Neural cell (in vitro differentiated cells): ENCODE measurements at regions not wholly inside any gene's neighbourhood (a gene's known extent, or its start where the extent isn't known, plus 50 kb on each side); places are given as distances from the start of the nearest gene placed in this dataset.

Experiments used
- H2AFZ ChIP-seq: fragments of 200-600, 300-800 bp; sonication (generic), shearing (Covaris generic); 2 replicates; pipeline ENCODE4 v1.6.0; 2014; ENCODE audit warnings: low read depth, mild to moderate bottlenecking, antibody characterized with exemption, low read length, moderate library complexity
- H3F3A ChIP-seq: fragments of 200-600 bp; shearing (Covaris generic); 2 replicates; pipeline ENCODE4 v1.6.1; 2016; ENCODE audit warnings: mild to moderate bottlenecking, moderate library complexity, mixed read lengths, antibody characterized with exemption, low read length; ENCODE audit not compliant: insufficient read depth, poor library complexity, severe bottlenecking
- H3K27ac ChIP-seq: fragments of 200-600, 300-800 bp; sonication (generic), shearing (Covaris generic); 2 replicates; pipeline ENCODE4 v1.5.1; 2014; ENCODE audit warnings: mild to moderate bottlenecking, low read length, moderate library complexity
- H3K27me3 ChIP-seq: fragments of 300-800, 200-600 bp; sonication (generic), shearing (Covaris generic); 2 replicates; pipeline ENCODE4 v1.6.0; 2014; ENCODE audit warnings: mild to moderate bottlenecking, low read depth, low read length, moderate library complexity; ENCODE audit not compliant: insufficient read depth
- H3K36me3 ChIP-seq: fragments of 300-800, 200-600 bp; sonication (generic), shearing (Covaris generic); 2 replicates; pipeline ENCODE4 v1.5.1; 2014; ENCODE audit warnings: mild to moderate bottlenecking, antibody characterized with exemption, low read length, moderate library complexity; ENCODE audit not compliant: insufficient read depth
- H3K4me2 ChIP-seq: fragments of 300-800, 200-600 bp; sonication (generic), shearing (Covaris generic); 2 replicates; pipeline ENCODE4 v1.6.0; 2014; ENCODE audit warnings: mild to moderate bottlenecking, low read length
- H3K4me3 ChIP-seq: fragments of 300-800, 200-600 bp; sonication (generic), shearing (Covaris generic); 2 replicates; pipeline ENCODE4 v1.5.1; 2014; ENCODE audit warnings: mild to moderate bottlenecking, low read length, moderate library complexity
- H3K79me2 ChIP-seq: fragments of 200-600 bp; shearing (Covaris generic); replicated peaks from 2 replicates; pipeline ENCODE4 v1.6.0; 2014; ENCODE audit warnings: mild to moderate bottlenecking, low read length, moderate library complexity; ENCODE audit not compliant: insufficient read depth
- H3K9ac ChIP-seq: fragments of 300-800, 200-600 bp; sonication (generic), shearing (Covaris generic); 2 replicates; pipeline ENCODE4 v1.6.1; 2016; ENCODE audit warnings: mild to moderate bottlenecking, low read length, mixed read lengths
- H3K9me2 ChIP-seq: fragments of 200-600 bp; shearing (Covaris generic); 2 replicates; pipeline ENCODE4 v1.6.1; 2016; ENCODE audit warnings: mild to moderate bottlenecking, low read length, mixed read lengths; ENCODE audit not compliant: insufficient read depth
- H3K9me3 ChIP-seq: fragments of 200-600, 300-800 bp; sonication (generic), shearing (Covaris generic); 2 replicates; pipeline ENCODE4 v1.6.1; 2016; ENCODE audit warnings: mild to moderate bottlenecking, mixed run types, low read length, moderate library complexity, mixed read lengths
- H4K20me1 ChIP-seq: fragments of 200-600 bp; shearing (Covaris generic); 2 replicates; pipeline ENCODE4 v1.6.1; 2016; ENCODE audit warnings: mild to moderate bottlenecking, mixed run types; ENCODE audit not compliant: insufficient read depth
- EZH2 ChIP-seq: fragments of 200-600, 300-800 bp; shearing (Covaris generic), sonication (generic); IDR thresholded peaks from 2 replicates; pipeline ENCODE4 v1.6.1; 2014; ENCODE audit warnings: antibody characterized with exemption, low read length, borderline replicate concordance, mild to moderate bottlenecking; ENCODE audit not compliant: insufficient read depth, poor library complexity, severe bottlenecking
- POLR2AphosphoS5 ChIP-seq: IDR thresholded peaks from 2 replicates; pipeline ENCODE4 v1.6.1; 2012
- TF ChIP-seq, protein P1 (sequence below): fragments of 450-650 bp; IDR thresholded peaks from 2 replicates; pipeline ENCODE4 v1.5.1; 2014; ENCODE audit warnings: antibody characterized with exemption, mild to moderate bottlenecking, moderate library complexity; ENCODE audit not compliant: poor library complexity, severe bottlenecking
- TF ChIP-seq, protein P2 (sequence below): IDR thresholded peaks from 2 replicates; pipeline ENCODE4 v1.6.1; 2012; ENCODE audit warnings: borderline replicate concordance

DNA sequence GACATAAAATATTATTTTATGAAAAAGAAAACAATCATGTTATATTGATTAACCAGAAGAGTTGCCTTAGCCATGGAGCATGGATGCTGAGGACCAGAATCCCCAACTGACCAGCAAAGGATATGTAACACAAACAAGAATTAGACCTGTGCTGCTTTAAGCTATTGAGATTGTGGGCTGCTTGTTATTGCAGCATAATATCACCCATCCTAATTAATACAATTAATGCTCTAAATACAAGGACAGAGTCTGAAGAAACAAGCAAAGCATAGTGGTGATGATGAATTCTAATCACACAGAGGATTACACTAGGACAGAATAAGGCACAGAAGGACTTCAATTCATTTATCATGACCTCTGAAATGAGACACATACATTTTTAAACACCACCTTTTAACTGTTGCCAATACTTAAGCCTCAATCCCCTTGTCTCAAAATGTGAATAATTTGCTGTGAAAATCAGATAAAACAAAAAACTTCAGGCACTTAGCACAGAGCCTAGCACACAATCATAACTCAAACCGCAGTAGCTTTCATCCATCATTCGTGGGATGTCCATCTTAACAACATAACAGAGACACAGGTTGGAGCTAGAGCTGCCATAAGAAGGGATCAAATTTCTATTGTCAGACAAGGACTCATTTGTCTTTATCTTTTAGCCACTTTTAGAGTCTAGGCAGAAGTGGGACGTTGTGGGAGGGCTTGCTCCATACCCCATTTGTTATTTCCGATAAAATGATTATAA lies 449.6 kb upstream of the DCN start:
- no peaks in the 10 kb centered on the region for H3K27me3 ChIP-seq
- H3K27ac ChIP-seq = no peak overlapping the region
- no peak overlapping the region for H2AFZ ChIP-seq
- H3K79me2 ChIP-seq = no peaks in the 10 kb centered on the region
- H3K4me3 ChIP-seq = no peak overlapping the region
- H3F3A ChIP-seq = no peaks in the 10 kb centered on the region
- H3K9ac ChIP-seq = no peak overlapping the region
- no peaks in the 10 kb centered on the region for H3K9me2 ChIP-seq
- H3K9me3 ChIP-seq = no peaks in the 10 kb centered on the region
- TF ChIP-seq EZH2 (no peak), POLR2AphosphoS5 (no peak)
- TF ChIP-seq, protein P1, sequence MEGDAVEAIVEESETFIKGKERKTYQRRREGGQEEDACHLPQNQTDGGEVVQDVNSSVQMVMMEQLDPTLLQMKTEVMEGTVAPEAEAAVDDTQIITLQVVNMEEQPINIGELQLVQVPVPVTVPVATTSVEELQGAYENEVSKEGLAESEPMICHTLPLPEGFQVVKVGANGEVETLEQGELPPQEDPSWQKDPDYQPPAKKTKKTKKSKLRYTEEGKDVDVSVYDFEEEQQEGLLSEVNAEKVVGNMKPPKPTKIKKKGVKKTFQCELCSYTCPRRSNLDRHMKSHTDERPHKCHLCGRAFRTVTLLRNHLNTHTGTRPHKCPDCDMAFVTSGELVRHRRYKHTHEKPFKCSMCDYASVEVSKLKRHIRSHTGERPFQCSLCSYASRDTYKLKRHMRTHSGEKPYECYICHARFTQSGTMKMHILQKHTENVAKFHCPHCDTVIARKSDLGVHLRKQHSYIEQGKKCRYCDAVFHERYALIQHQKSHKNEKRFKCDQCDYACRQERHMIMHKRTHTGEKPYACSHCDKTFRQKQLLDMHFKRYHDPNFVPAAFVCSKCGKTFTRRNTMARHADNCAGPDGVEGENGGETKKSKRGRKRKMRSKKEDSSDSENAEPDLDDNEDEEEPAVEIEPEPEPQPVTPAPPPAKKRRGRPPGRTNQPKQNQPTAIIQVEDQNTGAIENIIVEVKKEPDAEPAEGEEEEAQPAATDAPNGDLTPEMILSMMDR = no peak
- TF ChIP-seq, protein P2, sequence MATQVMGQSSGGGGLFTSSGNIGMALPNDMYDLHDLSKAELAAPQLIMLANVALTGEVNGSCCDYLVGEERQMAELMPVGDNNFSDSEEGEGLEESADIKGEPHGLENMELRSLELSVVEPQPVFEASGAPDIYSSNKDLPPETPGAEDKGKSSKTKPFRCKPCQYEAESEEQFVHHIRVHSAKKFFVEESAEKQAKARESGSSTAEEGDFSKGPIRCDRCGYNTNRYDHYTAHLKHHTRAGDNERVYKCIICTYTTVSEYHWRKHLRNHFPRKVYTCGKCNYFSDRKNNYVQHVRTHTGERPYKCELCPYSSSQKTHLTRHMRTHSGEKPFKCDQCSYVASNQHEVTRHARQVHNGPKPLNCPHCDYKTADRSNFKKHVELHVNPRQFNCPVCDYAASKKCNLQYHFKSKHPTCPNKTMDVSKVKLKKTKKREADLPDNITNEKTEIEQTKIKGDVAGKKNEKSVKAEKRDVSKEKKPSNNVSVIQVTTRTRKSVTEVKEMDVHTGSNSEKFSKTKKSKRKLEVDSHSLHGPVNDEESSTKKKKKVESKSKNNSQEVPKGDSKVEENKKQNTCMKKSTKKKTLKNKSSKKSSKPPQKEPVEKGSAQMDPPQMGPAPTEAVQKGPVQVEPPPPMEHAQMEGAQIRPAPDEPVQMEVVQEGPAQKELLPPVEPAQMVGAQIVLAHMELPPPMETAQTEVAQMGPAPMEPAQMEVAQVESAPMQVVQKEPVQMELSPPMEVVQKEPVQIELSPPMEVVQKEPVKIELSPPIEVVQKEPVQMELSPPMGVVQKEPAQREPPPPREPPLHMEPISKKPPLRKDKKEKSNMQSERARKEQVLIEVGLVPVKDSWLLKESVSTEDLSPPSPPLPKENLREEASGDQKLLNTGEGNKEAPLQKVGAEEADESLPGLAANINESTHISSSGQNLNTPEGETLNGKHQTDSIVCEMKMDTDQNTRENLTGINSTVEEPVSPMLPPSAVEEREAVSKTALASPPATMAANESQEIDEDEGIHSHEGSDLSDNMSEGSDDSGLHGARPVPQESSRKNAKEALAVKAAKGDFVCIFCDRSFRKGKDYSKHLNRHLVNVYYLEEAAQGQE = no peak
- H4K20me1 ChIP-seq = no peaks in the 10 kb centered on the region
- no peaks in the 10 kb centered on the region for H3K36me3 ChIP-seq
- no peak overlapping the region for H3K4me2 ChIP-seq

DNA sequence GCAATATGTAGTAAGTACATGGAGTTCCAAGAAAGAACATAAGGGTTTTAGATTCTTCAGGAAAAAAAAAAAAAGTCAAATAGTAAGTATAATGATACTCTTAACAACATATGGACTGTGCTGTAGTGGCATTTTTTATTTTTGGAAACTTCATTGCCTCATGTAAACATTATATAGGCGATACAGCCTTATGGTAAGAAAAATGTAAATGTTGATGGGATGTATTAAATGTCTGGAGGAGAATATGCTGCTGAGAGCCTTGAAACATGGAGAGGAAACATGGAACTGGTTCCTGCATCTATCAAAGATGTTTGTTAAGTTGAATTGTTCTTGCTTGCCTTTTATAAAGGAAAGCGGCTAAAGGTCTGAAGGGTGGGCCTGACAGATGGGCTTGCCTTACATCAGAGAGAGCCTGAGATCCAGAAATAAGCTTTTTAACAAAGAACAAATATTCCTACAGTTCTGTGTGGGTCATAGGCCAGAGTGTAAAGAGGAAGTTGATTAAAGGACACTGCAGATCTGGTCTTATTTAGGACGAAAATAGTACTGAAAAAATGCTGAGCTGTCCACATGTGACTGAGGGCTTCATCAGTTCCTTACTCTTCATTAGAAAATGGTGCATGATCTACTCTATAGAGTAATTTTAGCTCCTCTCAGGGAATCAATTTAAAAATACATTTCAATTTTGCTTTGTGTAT lies 448.1 kb upstream of the DCN start:
- Histone ChIP-seq H3K4me2 (no peak overlapping the region), H3F3A (no peaks in the 10 kb centered on the region), H4K20me1 (no peaks in the 10 kb centered on the region), H3K9ac (no peak overlapping the region), H3K4me3 (no peak overlapping the region), H3K36me3 (no peaks in the 10 kb centered on the region), H3K27me3 (no peaks in the 10 kb centered on the region), H3K27ac (no peak overlapping the region), H2AFZ (no peak overlapping the region), H3K79me2 (no peaks in the 10 kb centered on the region), H3K9me3 (no peaks in the 10 kb centered on the region), H3K9me2 (no peaks in the 10 kb centered on the region)
- TF ChIP-seq, protein P1 = no peak
- TF ChIP-seq, protein P2 = no peak
